AG09319 (cell line): ENCODE measurements at regions not wholly inside any gene's neighbourhood (a gene's known extent, or its start where the extent isn't known, plus 50 kb on each side); places are given as distances from the start of the nearest gene placed in this dataset.

Experiments used
- DNase-seq: peaks from one replicate; pipeline ENCODE4 v3.0.0-alpha.2; 2010; ENCODE audit warnings: low read depth; ENCODE audit errors: extremely low read depth
- TF ChIP-seq, protein P1 (sequence below): IDR thresholded peaks from 2 replicates; pipeline ENCODE4 v1.5.1; 2011; ENCODE audit warnings: low read depth, mild to moderate bottlenecking, inconsistent platforms, low read length, moderate library complexity

DNA sequence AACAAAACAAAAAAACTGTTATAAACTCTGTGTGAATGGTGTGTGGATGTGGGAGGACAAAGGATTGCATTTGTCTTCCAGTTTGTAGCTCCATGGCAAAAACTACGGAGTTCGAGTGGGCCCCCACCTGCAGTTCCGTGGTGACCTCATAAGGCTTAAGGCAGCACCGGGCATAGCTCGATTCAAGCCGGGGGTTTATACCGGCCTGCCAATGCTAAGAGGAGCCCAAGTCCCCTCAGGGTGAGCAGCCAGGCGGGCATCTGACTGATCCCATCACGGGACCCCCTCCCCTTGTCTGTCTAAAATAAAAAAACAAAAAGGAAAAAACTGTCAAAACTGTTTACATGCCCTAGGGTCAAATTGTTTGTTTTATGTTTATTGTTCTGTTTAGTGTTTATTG is 463.2 kb upstream of the HTR1E start:
- TF ChIP-seq, protein P1, sequence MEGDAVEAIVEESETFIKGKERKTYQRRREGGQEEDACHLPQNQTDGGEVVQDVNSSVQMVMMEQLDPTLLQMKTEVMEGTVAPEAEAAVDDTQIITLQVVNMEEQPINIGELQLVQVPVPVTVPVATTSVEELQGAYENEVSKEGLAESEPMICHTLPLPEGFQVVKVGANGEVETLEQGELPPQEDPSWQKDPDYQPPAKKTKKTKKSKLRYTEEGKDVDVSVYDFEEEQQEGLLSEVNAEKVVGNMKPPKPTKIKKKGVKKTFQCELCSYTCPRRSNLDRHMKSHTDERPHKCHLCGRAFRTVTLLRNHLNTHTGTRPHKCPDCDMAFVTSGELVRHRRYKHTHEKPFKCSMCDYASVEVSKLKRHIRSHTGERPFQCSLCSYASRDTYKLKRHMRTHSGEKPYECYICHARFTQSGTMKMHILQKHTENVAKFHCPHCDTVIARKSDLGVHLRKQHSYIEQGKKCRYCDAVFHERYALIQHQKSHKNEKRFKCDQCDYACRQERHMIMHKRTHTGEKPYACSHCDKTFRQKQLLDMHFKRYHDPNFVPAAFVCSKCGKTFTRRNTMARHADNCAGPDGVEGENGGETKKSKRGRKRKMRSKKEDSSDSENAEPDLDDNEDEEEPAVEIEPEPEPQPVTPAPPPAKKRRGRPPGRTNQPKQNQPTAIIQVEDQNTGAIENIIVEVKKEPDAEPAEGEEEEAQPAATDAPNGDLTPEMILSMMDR = no peak
- no peak for DNase-seq

DNA sequence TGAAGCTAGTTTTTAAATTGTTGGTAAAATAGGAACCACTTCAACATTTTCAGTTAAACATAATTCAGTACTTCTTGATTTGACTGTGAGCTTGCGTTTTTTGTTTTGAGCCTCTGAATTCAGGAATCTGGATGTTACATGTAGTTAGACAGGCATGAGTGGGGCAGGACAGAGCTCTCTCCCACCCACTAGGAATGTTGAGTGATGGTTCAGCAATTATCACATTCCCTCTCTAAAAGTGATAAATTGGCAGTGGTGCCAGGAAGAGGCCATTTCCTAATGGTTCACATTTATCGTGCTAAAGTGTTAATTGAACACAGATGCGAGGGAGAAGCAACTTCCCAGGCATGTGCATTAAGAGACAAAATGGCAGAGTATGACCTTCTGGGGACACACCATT is 465.5 kb upstream of the HTR1E start:
- TF ChIP-seq, protein P1 = no peak

DNA sequence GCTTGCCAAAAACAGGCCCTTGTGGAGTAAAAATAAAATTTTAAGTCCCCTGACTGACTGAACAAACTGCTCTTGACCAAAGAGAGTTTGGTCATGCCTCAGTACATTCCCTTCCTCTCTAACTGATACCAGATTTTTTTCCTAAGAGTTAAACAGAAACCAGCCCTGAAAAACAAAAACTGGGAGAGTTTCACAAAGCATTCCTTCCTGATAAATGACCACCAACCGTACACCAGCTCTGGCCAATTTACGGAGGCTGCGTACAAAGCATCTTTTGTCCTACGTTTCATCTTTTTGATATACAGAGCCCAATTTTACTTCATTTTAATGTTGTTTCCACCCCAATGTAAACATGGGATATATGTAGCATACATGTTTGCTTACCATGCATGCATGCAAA is 477.4 kb upstream of the HTR1E start:
- DNase-seq = no peak
- TF ChIP-seq, protein P1 = no peak

More for the DNA sequence above, 465.5 kb upstream of the HTR1E start:
- no peak for DNase-seq

DNA sequence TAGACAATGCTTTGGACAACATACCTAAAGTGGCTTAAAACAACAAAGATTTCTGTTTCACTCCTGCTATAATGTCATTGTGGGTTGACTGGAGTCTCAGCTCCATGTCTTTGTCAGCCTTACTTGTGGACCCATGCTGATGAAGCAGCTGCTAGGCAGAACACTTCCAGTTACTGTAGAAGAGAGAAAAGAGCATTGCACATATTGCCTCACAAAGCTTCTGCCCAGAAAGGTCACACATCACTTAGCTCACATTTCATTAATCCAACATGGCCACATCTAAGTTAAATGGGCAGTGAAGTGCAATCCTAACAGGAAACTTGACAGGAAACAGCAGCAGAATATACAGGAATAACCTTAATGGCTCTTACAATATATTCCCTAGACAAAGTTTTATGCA is 480.5 kb upstream of the HTR1E start:
- TF ChIP-seq, protein P1 = no peak
- no peak for DNase-seq

DNA sequence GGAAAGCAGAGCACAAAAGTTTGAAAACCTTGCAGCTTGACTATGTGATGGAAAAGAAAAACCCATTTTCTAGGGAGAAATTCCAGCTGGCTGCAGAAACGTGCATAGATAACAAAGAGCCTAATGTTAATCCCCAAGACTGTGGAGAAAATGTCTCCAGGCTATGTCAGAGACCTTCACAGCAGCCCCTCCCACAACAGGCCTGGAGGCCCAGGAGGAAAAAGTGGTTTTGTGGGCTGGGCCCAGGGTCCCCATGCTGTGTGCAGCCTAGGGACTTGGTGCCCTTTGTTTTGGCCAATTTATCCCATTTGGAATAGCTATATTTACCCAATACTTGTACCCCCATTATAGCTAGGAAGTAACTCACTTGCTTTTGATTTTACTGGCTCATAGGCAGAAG is 484.1 kb upstream of the HTR1E start:
- TF ChIP-seq, protein P1 = no peak
- no peak for DNase-seq

DNA sequence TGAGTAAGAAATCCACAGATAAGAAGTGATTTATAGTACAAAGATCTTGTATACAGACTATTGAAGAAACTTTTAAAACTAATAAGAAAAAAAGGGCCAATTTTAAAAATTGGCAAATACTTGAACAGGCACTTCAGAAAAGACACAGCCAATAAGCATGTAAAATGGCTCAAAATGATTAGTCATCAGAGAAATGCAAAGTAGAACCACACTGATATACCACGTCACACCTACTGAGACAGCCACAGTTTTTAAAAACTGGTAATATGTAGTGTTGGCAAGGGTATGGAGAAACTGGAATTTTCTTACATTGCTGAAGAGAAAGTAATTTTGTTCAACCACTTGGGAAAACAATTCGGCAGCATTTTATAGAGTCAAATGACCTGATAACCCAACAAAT is 488.9 kb upstream of the HTR1E start:
- TF ChIP-seq, protein P1 = no peak

DNA sequence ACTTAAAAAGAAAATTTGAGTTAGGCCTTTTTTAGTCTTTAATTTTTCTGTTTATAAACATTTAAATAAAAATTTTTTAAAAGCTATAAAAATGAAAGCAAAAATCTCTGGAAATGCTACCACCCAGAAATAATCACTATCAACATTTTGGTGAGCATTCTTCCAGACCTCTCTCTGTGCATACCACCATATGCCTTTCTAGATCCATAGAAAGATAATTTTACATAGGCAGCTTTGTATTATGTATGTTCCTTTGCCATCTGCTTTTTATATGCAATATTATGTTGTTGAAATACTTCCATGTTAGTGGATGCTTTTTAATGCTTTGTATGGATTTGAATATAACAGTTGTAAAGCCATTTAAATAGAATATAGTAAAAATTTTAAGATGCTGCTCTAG is 496.7 kb upstream of the HTR1E start:
- TF ChIP-seq, protein P1 = no peak
- DNase-seq = no peak

More for the DNA sequence above, 488.9 kb upstream of the HTR1E start:
- no peak for DNase-seq

DNA sequence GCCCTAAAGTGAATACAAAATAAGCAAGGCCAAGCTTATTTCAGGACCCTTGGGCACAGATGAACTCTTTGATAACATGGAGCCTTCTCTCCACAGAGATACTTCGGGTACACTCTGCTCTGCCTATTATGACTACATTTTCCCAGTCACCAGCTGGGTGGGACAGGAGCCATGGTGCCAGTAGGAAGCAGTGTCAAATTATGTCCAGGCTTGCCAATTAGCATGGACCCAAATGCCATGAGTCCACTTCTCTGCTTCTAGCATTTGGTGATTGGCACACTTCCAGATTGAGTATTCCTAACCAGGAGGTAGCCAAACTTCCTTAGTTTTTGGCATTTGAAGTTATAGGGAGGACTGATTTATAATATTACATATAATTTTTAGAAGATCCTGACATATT is 513.8 kb upstream of the HTR1E start:
- DNase-seq = no peak
- TF ChIP-seq, protein P1 = no peak
